GM18873 (cell line): ENCODE measurements at regions not wholly inside any gene's neighbourhood (a gene's known extent, or its start where the extent isn't known, plus 50 kb on each side); places are given as distances from the start of the nearest gene placed in this dataset.
"Not testable (repeated sequence)": the region's sequence is repeated elsewhere in the genome, so short reads cannot be mapped to it uniquely, and the experiment has no call there.

ENCODE experiments used
- ATAC-seq: cut with Tn5 transposase; IDR thresholded peaks from one replicate; pipeline ENCODE4 v1.9.1; 2021; ENCODE audit warnings: mild to moderate bottlenecking, moderate library complexity, moderate number of reproducible peaks; ENCODE audit not compliant: unreplicated experiment, low FRiP score

GRCh38 chr2:88802026-88802425, 110.6 kb downstream of the RPIA start:
- ATAC-seq, result not testable (repeated sequence)

GRCh38 chr2:88807237-88807962, 115.9 kb downstream of the RPIA start:
- ATAC-seq, result no peak

- no peak for ATAC-seq
Observed at GRCh38 chr2:88808083-88808482, 116.6 kb downstream of the RPIA start.

GRCh38 chr2:88808652-88809051, 117.2 kb downstream of the RPIA start:
- no peak for ATAC-seq

GRCh38 chr2:88809216-88809615, 117.7 kb downstream of the RPIA start:
- no peak for ATAC-seq

- ATAC-seq, result peak; percentile 51
Observed at GRCh38 chr2:88810017-88810416, 118.5 kb downstream of the RPIA start.

GRCh38 chr2:88810488-88810887, 119.0 kb downstream of the RPIA start:
- ATAC-seq, result no peak

GRCh38 chr2:88811233-88811632, 119.8 kb downstream of the RPIA start:
- no peak for ATAC-seq

- ATAC-seq, result no peak
Observed at GRCh38 chr2:88811681-88812080, 120.2 kb downstream of the RPIA start.

- ATAC-seq, result no peak
Observed at GRCh38 chr2:88813612-88814011, 122.1 kb downstream of the RPIA start.

- no peak for ATAC-seq
Observed at GRCh38 chr2:88815282-88815681, 123.8 kb downstream of the RPIA start.

GRCh38 chr2:88815697-88816096, 124.2 kb downstream of the RPIA start:
- no peak for ATAC-seq

GRCh38 chr2:88818381-88818780, 126.9 kb downstream of the RPIA start:
- no peak for ATAC-seq

- ATAC-seq, result no peak
Observed at GRCh38 chr2:88824951-88825350, 133.5 kb downstream of the RPIA start.

- no peak for ATAC-seq
Observed at GRCh38 chr2:88826399-88826798, 134.9 kb downstream of the RPIA start.

GRCh38 chr2:88827821-88828220, 136.3 kb downstream of the RPIA start:
- no peak for ATAC-seq

GRCh38 chr2:88828397-88829137, 137.1 kb downstream of the RPIA start:
- no peak for ATAC-seq

GRCh38 chr2:88829607-88830463, 138.4 kb downstream of the RPIA start:
- no peak for ATAC-seq

GRCh38 chr2:88831071-88831791, 139.8 kb downstream of the RPIA start:
- ATAC-seq, result no peak

GRCh38 chr2:88831792-88832248, 140.3 kb downstream of the RPIA start:
- peak; percentile 68 for ATAC-seq
